SH-SY5Y (cell line): ENCODE measurements at regions not wholly inside any gene's neighbourhood (a gene's known extent, or its start where the extent isn't known, plus 50 kb on each side); places are given as distances from the start of the nearest gene placed in this dataset.

Source experiments
- GATA2 ChIP-seq: IDR thresholded peaks from 2 replicates; pipeline ENCODE4 v1.6.1; 2011; ENCODE audit warnings: mild to moderate bottlenecking, low read depth, low read length
- GATA3 ChIP-seq: IDR thresholded peaks from 2 replicates; pipeline ENCODE4 v1.6.1; 2011; ENCODE audit warnings: low read depth, mild to moderate bottlenecking, low read length, moderate library complexity

DNA sequence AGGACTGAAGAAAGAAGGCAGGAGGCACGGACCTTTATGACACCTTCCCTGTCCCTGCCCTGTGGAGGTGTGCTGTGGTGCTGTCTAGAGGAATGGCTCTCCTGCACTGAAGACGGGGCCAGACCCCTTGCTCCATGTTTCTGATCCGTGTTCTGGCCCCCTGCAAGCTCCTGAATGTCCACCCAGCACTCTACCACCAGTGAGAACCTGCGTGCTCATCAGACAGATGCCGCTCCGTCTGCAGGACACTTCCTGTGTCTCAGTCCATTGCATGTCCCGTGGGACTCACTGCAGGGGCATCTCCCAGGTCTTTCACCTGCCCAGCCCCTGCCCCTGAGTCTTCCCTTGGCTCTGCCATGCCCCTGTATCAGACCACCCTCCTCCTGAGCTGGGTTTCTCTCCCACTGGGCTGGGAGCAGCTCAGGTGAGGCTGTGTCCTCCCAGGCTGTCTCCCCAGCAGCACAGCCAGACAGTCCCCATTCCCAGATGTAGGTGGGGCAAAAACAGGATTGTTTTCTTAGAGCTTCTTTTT lies 278.3 kb upstream of the ZNF32 start:
- TF ChIP-seq GATA2 = no peak
- TF ChIP-seq GATA3 = no peak
